ENCODE measurements at regions not wholly inside any gene's neighbourhood (a gene's known extent, or its start where the extent isn't known, plus 50 kb on each side); places are given as distances from the start of the nearest gene placed in this dataset.
"Not testable (repeated sequence)": the region's sequence is repeated elsewhere in the genome, so short reads cannot be mapped to it uniquely, and the experiment has no call there.

DNA sequence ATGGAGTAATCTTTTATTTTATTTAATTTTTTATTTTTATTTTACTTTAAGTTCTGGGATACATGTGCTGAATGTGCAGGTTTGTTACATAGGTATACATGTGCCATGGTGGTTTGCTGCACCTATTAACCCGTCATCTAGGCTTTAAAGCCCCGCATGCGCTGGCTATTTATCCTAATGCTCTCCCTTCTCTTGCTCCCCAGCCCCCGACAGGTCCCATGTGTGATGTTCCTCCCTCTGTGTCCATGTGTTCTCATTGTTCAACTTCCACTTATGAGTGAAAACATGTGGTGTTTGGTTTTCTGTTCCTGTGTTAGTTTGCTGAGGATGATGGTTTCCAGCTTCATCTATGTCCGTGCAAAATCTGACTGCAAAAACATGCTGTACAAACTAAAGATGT is 142.5 kb downstream of the OTOL1 start:
- not testable (repeated sequence) for H3K27me3 ChIP-seq (ENCODE audit: control insufficient read depth, insufficient read depth, low read length); H3K4me3 ChIP-seq (ENCODE audit: insufficient read depth, low read depth, low read length); H3K36me3 ChIP-seq (replicated peaks; ENCODE audit: control insufficient read depth, insufficient read depth, low read length); DNase-seq

DNA sequence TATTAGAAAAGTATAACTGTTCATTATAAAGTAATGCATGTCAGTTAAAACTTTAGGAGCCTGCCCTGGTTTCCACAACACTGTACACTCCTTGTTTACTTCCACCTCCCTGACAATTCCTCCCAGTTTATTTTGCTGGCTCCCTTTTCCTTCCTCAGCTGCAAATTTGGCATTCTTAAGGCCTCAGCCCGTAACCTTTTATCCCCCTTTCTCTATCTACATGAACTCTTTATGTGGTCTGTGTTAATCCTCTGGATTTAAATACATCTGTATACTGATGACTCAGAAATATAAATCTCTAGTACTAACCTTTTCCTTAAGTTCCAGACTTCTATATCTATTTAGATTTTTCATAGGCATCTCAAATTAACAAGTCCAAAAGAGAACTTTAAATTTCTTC is 143.6 kb downstream of the OTOL1 start:
- Histone ChIP-seq H3K4me3 (ENCODE audit: insufficient read depth, low read depth, low read length) (no peak overlapping the region), H3K36me3 (replicated peaks; ENCODE audit: control insufficient read depth, insufficient read depth, low read length) (no peaks in the 10 kb centered on the region), H3K27me3 (ENCODE audit: control insufficient read depth, insufficient read depth, low read length) (no peaks in the 10 kb centered on the region)
- no peak for DNase-seq

GRCh38 chr3:161641287-161641686 is 144.7 kb downstream of the OTOL1 start:
- H3K4me3 ChIP-seq (ENCODE audit: insufficient read depth, low read depth, low read length): no peak overlapping the region
- H3K27me3 ChIP-seq (ENCODE audit: control insufficient read depth, insufficient read depth, low read length): no peaks in the 10 kb centered on the region
- DNase-seq: no peak
- H3K36me3 ChIP-seq (replicated peaks; ENCODE audit: control insufficient read depth, insufficient read depth, low read length): no peaks in the 10 kb centered on the region

DNA sequence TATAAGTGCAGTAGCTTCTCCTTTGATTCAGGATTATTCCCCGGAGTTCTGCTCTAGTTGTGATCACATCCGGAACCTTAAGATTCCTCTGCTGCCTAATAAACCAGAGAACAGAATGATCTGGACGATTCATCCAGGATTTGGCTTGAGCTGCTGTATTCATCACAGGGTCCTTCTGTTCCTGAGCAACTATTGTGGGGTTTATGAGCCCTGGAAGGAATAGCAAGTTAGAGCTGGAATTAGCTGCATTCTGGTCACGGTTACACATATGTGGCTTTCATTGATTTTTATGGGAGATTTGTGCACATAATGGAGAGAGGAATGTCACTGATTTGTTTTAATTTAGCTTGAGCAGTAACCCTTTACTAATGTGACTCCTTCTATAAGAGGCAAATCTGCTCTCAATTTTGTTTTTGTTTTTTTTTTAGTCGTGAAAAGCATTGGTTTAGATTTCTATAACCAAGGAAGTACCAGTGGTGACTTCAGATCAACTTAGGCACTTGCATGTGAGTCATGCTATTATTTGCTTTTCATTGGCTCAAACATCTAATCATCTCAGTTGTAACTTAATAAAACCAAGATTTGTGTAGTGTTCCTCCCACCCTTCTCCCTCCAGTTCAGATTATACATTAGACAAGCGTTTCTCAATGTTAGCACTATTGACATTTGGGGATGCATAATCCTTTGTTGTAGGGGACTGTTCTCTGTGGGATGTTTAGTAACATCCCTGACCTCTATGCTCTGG is 148.5 kb downstream of the OTOL1 start:
- no peaks in the 10 kb centered on the region for H3K36me3 ChIP-seq (replicated peaks; ENCODE audit: control insufficient read depth, insufficient read depth, low read length)
- no peak for DNase-seq
- H3K27me3 ChIP-seq (ENCODE audit: control insufficient read depth, insufficient read depth, low read length): no peaks in the 10 kb centered on the region
- H3K4me3 ChIP-seq (ENCODE audit: insufficient read depth, low read depth, low read length): no peak overlapping the region

DNA sequence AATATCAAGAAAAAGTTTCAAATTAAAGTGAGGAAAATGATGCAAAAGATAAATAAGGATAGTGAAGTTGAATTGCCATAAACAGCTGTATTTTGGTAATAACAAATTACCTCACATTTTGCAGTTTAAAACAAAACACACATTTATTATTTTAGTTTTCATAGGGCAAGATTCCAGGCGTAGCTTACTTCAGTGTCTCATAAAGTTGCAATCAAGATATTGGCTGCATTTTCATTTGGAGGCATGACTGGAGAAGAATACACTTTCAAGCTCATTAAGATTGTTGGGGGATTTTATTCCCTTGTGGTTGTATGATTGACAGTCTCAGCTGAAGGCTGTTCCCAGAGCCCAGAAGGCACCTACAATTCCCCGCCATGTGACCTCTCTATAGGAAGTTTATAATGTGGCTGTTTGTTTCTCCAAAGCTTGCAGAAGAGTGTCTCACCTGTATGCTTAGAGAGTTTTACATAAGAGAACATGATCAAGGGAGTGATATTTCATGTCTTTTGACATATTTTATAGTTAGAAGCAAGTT is 151.4 kb downstream of the OTOL1 start:
- H3K27me3 ChIP-seq (ENCODE audit: control insufficient read depth, insufficient read depth, low read length): no peaks in the 10 kb centered on the region
- no peak for DNase-seq
- no peaks in the 10 kb centered on the region for H3K36me3 ChIP-seq (replicated peaks; ENCODE audit: control insufficient read depth, insufficient read depth, low read length)
- H3K4me3 ChIP-seq (ENCODE audit: insufficient read depth, low read depth, low read length): no peak overlapping the region

GRCh38 chr3:161649900-161650484 is 153.4 kb downstream of the OTOL1 start:
- Histone ChIP-seq H3K36me3 (replicated peaks; ENCODE audit: control insufficient read depth, insufficient read depth, low read length) (no peaks in the 10 kb centered on the region), H3K4me3 (ENCODE audit: insufficient read depth, low read depth, low read length) (no peak overlapping the region), H3K27me3 (ENCODE audit: control insufficient read depth, insufficient read depth, low read length) (no peaks in the 10 kb centered on the region)
- DNase-seq: no peak

DNA sequence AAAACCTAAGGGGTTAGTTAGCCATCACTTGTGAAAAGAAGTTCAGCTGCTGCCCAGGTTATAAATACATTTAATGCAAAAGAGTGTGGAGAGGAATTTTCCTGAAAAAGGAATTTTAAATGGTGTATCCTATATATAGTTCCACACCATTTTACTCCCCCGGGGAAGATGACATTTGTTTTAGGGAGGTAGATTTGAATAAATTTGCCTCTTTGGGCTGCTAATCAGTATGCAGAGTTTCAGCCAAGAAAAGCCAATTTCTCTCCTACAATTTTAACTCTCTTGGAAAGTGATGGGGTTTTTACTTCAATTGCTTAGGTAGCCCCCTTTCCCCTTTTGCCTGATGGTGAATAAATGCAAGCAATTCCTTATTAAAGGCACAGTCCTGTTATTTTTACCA is 161.2 kb downstream of the OTOL1 start:
- Histone ChIP-seq H3K4me3 (ENCODE audit: insufficient read depth, low read depth, low read length) (no peak overlapping the region), H3K36me3 (replicated peaks; ENCODE audit: control insufficient read depth, insufficient read depth, low read length) (no peaks in the 10 kb centered on the region), H3K27me3 (ENCODE audit: control insufficient read depth, insufficient read depth, low read length) (no peaks in the 10 kb centered on the region)
- no peak for DNase-seq

GRCh38 chr3:161671141-161671540 is 174.5 kb downstream of the OTOL1 start:
- Histone ChIP-seq H3K36me3 (replicated peaks; ENCODE audit: control insufficient read depth, insufficient read depth, low read length) (no peaks in the 10 kb centered on the region), H3K27me3 (ENCODE audit: control insufficient read depth, insufficient read depth, low read length) (no peaks in the 10 kb centered on the region; the same call in 1 of the 2 replicates), H3K4me3 (ENCODE audit: insufficient read depth, low read depth, low read length) (no peak overlapping the region)
- DNase-seq: no peak

GRCh38 chr3:161672478-161672877 is 175.9 kb downstream of the OTOL1 start:
- no peak overlapping the region for H3K4me3 ChIP-seq (ENCODE audit: insufficient read depth, low read depth, low read length)
- no peak for DNase-seq
- H3K36me3 ChIP-seq (replicated peaks; ENCODE audit: control insufficient read depth, insufficient read depth, low read length): no peaks in the 10 kb centered on the region
- no peaks in the 10 kb centered on the region; the same call in 1 of the 2 replicates for H3K27me3 ChIP-seq (ENCODE audit: control insufficient read depth, insufficient read depth, low read length)

GRCh38 chr3:161673866-161674265 is 177.3 kb downstream of the OTOL1 start:
- no peaks in the 10 kb centered on the region for H3K36me3 ChIP-seq (replicated peaks; ENCODE audit: control insufficient read depth, insufficient read depth, low read length)
- peak; percentile 3 for DNase-seq
- H3K4me3 ChIP-seq (ENCODE audit: insufficient read depth, low read depth, low read length): no peak overlapping the region
- no peaks in the 10 kb centered on the region; the same call in 1 of the 2 replicates for H3K27me3 ChIP-seq (ENCODE audit: control insufficient read depth, insufficient read depth, low read length)

DNA sequence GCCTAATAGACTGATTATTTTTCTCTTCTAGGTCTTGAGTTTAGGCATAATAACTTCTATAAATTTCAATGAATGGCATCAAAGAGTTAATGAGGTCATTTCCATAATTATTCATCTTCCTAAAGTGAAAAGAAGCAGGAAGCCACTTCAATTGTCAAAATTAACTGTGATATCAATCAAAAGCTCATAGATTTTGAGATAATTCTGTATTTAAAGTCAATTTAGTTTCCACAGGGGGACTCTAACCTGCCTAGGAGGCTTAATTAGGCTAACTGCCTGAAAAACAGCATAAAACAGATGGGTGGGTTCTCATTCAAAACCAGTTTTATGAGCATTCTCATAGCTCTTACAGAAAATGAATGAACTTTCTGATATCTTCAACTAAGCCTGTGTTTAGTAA is 177.8 kb downstream of the OTOL1 start:
- no peaks in the 10 kb centered on the region; the same call in 1 of the 2 replicates for H3K27me3 ChIP-seq (ENCODE audit: control insufficient read depth, insufficient read depth, low read length)
- DNase-seq: no peak
- H3K36me3 ChIP-seq (replicated peaks; ENCODE audit: control insufficient read depth, insufficient read depth, low read length): no peaks in the 10 kb centered on the region
- no peak overlapping the region for H3K4me3 ChIP-seq (ENCODE audit: insufficient read depth, low read depth, low read length)

- H3K27me3 ChIP-seq (ENCODE audit: control insufficient read depth, insufficient read depth, low read length); H3K36me3 ChIP-seq (replicated peaks; ENCODE audit: control insufficient read depth, insufficient read depth, low read length); DNase-seq; H3K4me3 ChIP-seq (ENCODE audit: insufficient read depth, low read depth, low read length): not testable (repeated sequence)
These were observed 185.2 kb downstream of the OTOL1 start for GRCh38 chr3:161681831-161682230.

DNA sequence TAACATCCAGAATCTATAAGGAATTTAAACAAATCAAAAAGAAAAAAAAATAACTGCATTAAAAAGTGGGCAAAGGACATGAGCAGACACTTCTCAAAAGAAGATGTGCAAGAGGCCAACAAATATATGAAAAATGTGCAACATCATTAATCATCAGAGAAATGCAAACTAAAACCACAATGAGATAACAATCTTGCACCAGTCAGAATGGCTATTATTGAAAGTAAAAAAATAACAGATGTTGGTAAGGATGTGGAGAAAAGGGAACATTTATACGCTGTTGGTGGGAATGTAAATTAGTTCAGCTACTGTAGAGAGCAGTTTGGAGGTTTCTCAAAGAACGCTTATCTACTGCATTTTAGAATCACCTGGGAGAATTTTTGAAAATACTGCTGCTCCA is 186.1 kb downstream of the OTOL1 start:
- no peak overlapping the region for H3K4me3 ChIP-seq (ENCODE audit: insufficient read depth, low read depth, low read length)
- H3K27me3 ChIP-seq (ENCODE audit: control insufficient read depth, insufficient read depth, low read length): no peaks in the 10 kb centered on the region
- no peak for DNase-seq
- H3K36me3 ChIP-seq (replicated peaks; ENCODE audit: control insufficient read depth, insufficient read depth, low read length): no peaks in the 10 kb centered on the region

- Histone ChIP-seq H3K4me3 (ENCODE audit: insufficient read depth, low read depth, low read length) (no peak overlapping the region), H3K36me3 (replicated peaks; ENCODE audit: control insufficient read depth, insufficient read depth, low read length) (no peaks in the 10 kb centered on the region), H3K27me3 (ENCODE audit: control insufficient read depth, insufficient read depth, low read length) (no peaks in the 10 kb centered on the region)
- no peak for DNase-seq
These were observed 193.1 kb downstream of the OTOL1 start for GRCh38 chr3:161689584-161690298.

DNA sequence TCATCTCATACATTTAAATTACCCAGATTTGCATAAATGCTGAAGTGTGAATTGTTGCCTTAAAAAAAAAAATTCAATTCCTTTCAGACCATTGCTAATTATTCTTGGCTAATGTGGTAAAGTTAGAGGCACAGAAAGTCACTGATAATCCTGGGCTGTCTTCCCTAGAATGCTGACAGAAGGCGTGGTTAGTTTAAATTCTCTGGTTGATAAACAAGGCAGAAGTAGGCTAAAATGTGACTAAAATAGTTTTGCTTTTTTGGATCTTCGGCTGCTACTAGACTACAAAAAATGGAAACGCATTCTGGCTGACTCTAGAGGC is 193.7 kb downstream of the OTOL1 start:
- no peaks in the 10 kb centered on the region for H3K36me3 ChIP-seq (replicated peaks; ENCODE audit: control insufficient read depth, insufficient read depth, low read length)
- no peak for DNase-seq
- H3K27me3 ChIP-seq (ENCODE audit: control insufficient read depth, insufficient read depth, low read length): no peaks in the 10 kb centered on the region
- H3K4me3 ChIP-seq (ENCODE audit: insufficient read depth, low read depth, low read length): no peak overlapping the region
